Colon (tissue), 2 donors: ENCODE measurements at regions not wholly inside any gene's neighbourhood (a gene's known extent, or its start where the extent isn't known, plus 50 kb on each side); places are given as distances from the start of the nearest gene placed in this dataset.

ENCODE experiments used
- FAIRE-seq: peaks from 2 replicates; lab custom pipeline; 2012; peaks lifted over from hg19 to GRCh38; lab: Jason Lieb, UNC
- donor health status: control.
- donor health status: control.

GRCh38 chr14:58947814-58948445, 240.5 kb upstream of the DAAM1 start:
- no peak for FAIRE-seq

DNA sequence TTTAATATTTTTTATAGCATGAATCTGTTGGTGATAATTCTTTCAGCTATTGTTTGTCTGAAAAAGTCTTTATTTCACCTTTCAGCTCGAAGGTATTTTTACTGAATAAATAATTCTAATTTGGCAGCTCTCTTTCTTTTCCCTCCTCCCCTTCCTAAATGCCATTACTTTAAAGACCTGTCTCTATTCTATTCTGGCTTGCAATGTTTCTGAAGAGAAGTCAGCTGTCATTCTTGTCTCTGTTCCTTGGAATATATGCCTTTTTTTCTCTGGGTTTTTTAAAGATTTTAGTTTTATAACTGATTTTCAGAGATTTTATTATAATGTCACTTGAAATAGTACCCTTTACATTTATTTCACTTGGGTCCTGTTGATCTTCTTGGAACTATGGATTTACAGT, 237.9 kb upstream of the DAAM1 start:
- FAIRE-seq = no peak

DNA sequence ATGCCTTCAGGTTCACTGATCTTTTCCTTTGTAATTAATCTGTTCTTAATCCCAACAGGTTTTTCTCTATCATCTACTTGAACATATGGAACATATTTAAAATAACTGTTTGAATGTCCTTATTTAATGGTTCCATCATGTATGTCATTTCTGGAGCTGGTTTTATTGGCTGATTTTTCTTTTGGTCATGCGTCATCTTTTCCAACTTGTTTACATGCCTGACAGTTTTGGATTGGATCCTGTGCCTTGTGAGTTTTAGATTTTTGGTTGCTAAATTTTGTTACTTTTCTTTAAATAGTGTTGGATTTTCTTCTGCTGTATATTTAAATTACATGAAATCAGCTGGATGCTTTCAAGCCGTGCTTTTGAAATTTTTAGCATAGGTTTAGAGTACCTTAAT, 237.3 kb upstream of the DAAM1 start:
- no peak for FAIRE-seq

GRCh38 chr14:58954052-58954451, 234.4 kb upstream of the DAAM1 start:
- FAIRE-seq = no peak

DNA sequence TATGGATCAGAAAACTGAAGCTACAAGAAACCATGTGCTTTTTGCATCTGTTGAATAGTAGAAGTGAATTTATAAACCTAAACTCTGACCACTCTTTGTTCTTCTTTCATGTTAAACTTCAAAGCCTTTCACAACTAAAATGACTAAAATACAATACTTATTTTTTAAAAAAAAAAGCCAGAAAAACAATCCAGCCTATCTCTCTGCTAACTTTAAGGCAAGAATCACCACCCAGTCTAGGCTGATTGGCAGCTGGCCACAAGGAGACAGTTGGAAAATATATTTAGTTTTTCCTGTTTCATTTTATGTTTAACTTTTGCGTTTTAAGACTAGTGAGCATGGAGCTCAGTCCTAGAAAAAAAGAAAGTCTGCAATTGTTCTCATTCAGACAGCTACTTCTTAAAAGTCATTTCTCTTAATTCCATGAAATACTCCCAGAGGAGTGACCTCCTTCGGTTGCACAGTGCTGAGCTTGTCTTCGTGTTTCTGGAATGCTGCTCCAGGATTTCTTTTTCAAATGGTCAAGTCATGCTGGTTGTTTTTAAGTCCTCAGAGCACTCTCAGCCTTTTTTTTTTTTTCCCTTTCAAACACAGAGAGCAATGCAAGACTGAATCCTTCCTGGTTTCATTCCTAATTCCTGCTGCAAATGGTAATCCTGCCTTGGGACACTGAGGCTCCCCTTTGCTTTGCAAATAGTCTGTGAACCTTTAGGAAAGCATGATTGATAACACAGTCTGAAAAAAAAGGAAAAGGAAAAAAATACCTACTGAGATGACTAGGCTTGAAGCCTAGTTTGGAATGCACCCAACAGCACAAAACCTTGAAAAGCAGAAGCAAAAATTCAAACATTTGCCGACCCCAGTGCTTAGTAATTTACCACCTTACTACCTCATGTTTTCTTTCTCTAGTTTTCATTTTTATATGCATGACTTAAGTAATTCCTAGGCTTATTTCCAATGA, 233.3 kb upstream of the DAAM1 start:
- FAIRE-seq = no peak

DNA sequence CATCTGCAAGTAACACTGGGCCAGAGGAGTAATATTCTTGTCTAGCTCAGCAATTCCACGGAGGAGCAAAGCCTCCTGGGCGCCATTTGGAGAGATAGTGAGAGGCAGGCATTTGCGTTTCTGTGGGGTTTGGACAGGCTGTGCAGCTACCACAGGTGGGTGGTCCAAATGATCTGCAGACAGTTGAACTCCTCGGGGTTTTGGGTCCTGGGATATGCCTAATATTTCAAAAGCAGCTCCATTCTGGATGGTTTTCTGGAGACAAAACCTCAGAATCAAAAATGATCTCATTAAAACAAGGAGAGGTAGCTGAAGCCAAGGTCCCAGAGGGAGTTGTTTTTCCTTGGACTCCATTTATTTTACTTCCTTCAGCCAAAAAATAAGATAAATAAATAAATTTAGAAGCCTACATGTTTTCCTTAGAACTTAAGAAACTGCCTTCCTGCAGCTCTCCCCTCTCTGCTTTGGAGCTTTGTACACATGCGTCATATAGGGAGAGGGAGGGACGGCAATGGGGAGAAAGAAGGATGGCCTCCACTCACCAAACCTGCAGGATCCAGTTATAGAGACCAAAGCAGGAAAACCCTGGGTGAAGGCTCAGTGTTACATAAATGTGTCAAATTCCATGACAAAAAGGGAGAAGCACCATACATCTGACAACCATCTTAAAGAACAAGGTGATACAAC, 227.3 kb upstream of the DAAM1 start:
- no peak for FAIRE-seq

DNA sequence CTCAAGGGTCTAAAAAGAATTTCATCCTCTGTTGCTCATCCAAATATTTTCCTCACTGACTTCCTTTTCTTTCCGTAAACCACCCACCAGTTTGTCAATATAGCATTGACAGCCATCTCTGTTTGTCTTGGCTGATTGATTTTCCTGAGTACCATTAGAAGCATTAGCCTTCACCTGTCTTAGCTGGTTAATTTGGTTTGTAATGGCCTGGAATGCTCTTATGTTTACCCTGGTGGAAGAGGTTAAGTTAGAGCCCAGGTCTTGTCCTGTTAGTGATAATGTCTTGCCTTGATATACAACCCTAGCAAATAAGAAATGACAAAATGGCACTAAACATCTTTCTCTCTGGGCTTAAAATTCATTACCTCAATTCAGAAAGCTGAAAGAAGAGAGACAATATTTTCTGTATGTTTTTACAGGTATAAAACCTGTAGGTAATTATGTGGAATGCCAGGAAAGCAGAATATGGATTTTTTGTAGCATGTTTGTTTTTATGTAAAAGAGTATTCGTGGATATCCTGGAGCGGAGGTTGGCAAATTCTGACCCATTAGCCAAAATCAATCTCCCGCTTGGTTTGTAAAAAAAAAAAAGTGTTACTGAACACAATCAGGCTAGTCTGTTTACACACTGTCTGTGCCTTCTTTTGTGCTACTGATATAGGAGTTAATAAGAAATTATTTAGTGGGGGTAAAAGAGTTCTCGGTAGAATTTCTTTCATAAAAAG, 224.4 kb upstream of the DAAM1 start:
- no peak for FAIRE-seq

GRCh38 chr14:58964598-58964928, 223.9 kb upstream of the DAAM1 start:
- no peak for FAIRE-seq

- no peak for FAIRE-seq
Observed at GRCh38 chr14:58965601-58966000, 222.9 kb upstream of the DAAM1 start.

DNA sequence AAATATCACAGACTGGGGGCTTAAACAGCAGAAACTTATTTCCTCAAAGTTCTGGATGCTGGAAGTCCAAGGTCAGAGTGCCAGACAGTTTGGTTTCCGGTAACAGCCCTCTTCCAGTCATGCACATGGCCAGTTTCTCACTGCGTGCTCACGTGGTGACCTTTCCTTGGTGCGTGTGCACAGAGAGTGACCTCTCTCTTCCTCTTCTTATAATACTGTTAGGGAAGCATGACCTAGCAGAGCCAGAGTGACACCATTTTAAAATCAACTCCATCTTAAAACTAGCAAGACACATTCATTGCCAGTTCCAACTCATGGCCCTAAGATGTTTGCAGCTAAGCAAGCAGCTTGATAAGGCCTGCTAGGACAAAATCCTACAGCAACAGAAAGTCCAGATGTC, 221.5 kb upstream of the DAAM1 start:
- no peak for FAIRE-seq

GRCh38 chr14:58969951-58970751, 218.3 kb upstream of the DAAM1 start:
- FAIRE-seq = no peak

DNA sequence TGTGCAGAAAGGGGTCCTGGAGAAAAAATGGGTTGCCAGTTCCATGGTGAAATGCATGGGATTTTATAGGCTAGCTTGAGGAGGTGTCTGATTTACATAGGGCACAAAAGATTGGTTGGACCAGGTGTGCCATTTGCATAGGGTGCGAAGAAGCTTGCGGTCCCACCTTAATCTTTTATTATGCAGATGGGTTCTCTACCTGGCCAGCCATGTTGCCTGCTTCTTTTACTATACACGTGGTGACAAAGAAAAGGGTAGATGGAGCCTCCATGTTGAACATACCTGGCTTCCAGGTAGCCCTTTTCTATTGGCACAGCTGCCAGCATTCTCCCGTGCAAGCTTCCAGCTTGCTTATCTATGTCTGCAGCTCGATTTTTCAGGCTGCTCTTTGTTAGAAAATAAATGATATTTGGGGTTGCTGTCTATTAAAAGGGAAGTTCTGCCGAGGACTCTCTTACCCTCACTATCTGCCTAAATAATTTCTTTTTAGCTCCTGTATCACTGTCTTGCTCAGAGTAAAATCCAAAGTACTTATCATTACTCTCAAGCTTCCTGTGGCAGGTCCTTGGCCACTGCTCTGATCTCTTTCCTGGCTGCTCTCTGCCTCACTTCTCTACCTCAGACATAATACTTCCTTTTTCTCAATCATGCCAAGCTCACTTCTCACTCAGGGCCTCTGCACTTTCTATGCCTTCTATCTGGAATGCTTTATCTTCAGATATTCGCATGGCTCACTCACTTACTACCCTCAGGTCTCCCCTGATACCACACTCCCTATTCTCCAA, 216.0 kb upstream of the DAAM1 start:
- no peak for FAIRE-seq

DNA sequence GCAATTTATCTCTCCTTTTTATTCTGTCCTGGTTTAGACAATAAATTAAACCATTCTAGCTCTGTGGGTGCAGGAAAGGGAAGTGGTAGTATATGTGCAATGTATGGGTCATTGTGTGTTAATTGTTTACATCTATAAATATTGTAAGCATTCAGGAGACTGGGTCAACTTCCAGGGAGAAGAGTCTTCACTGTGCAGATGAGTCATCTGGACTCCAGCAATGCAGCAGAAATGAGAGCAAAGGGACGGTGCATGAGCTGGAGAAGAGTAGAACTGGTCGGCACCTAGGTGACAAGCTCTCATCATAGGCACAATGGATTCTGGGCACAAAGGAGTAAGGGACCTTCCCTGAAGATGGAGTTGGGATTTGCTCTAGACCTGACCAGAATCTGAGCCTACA, 211.1 kb upstream of the DAAM1 start:
- no peak for FAIRE-seq

DNA sequence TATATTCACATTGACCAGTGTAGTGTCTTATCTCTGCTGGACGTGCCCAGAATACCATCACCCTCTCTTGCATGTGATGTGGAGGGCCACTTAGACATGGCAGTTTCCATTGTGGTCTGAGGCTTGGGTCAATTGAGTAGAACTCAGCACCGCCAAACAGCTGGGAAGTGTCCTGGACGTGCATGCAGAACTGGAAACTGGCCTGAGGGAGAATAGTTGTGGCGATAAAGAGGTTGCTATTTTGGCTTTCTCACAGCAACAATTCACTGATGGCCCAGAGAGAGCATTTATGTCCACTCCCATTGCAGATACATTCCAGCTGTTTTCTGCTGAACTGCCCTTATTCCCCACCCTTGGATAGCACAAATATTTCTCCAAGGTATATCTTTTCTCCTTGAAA, 210.1 kb upstream of the DAAM1 start:
- FAIRE-seq = no peak

- no peak for FAIRE-seq
Observed at GRCh38 chr14:58979325-58979724, 209.1 kb upstream of the DAAM1 start.

GRCh38 chr14:58981840-58982239, 206.6 kb upstream of the DAAM1 start:
- FAIRE-seq = peak; percentile 84

- FAIRE-seq = no peak
Observed at GRCh38 chr14:58985786-58986185, 202.7 kb upstream of the DAAM1 start.

- FAIRE-seq = no peak
Observed at GRCh38 chr14:58987591-58987990, 200.9 kb upstream of the DAAM1 start.

DNA sequence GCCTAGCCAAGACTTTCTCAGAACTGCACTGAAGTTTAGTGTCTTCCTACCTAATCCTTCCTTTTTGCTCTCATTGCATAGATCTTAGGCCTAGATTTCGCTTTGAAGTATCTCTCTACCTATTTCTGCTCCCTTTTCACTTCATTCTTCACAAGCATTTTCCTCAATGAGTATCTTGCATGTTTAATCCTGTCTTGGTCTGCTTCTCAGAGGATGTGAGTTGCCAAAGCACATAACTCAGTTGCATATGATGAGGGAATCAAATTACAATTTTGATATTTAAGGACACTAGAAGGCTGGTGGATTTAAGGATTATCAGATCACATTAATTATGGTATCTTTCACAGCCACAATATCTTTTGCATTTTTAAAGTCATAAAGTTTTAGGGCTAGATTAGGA, 195.5 kb upstream of the DAAM1 start:
- no peak for FAIRE-seq

DNA sequence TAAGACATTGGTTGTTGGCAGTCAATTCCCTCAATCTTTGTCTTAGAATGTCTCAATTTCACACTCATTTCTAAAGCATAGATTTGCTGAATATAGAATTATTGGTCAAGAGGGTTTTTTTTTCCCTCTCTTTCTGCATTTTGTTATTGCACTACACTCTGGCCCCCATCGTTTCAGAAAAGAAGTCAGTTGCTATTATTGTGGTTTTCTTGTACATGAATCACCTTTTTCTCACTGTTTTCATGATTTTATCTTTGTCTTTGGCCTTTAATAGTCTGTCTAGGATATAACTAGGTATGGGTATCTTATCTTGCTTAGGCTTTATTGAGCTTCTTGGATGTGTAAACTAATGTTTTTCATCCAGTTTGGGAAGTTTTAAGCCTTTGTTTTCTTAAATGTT, 194.3 kb upstream of the DAAM1 start:
- FAIRE-seq = no peak

DNA sequence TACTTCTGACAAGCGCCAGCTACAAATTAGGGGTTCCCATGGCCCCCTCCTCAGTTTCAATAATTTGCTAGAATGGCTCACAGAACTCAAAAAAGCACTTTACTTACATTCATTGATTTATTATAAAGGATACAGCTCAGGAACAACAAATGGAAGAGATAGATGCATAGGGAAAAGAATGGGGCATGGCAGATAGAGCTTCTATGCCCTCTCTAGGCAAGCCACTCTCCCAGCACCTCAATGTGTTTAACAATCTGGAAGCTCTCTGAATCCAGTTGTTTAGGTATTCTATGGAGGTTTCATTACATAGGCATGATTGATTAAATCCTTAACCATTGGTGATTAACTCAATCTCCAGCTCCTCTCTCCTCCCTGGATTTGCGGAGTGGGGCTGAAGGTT, 184.5 kb upstream of the DAAM1 start:
- no peak for FAIRE-seq
